GM12878 (cell line): ENCODE measurements at regions not wholly inside any gene's neighbourhood (a gene's known extent, or its start where the extent isn't known, plus 50 kb on each side); places are given as distances from the start of the nearest gene placed in this dataset.

Experiments used
- ATAC-seq: fragments of 200-7000 bp; cut with Tn5 transposase; 3 replicates; pipeline ENCODE4 v1.9.1; 2020; ENCODE audit warnings: mild to moderate bottlenecking, moderate library complexity
- BruUV-seq: library from RNA; stranded (reverse); fragments of 400-500 nt; replicated peaks from 2 replicates; lab custom pipeline; 2021; lab: Mats Ljungman, UMichigan
- CTCF ChIA-PET: fragments of 300-600 bp; sonication (Branson Sonifier 250); formaldehyde crosslinking; extraction: SDS; loops from one replicate; lab custom pipeline; 2021; ENCODE audit warnings: inconsistent platforms; lab: Yijun Ruan, JAX
- POLR2A ChIA-PET: fragments of 350-600 bp; formaldehyde crosslinking; extraction: SDS; loops from one replicate; lab custom pipeline; 2021; ENCODE audit warnings: inconsistent platforms; lab: Charles Lee
- RAD21 ChIA-PET: fragments of 300-600 bp; sonication (Branson Sonifier 250); formaldehyde crosslinking; loops from one replicate; lab custom pipeline; 2023; ENCODE audit warnings: antibody characterized with exemption; ENCODE audit not compliant: unreplicated experiment; lab: Charles Lee
- SMC1A ChIA-PET: fragments of 300-600 bp; sonication (Branson Sonifier 250); formaldehyde crosslinking; loops from one replicate; lab custom pipeline; 2023; ENCODE audit not compliant: unreplicated experiment, uncharacterized antibody; lab: Charles Lee
- DNase-seq: peaks from one replicate; pipeline ENCODE4 v3.0.0-alpha.2; 2011; ENCODE audit warnings: low read depth, low spot score
- FAIRE-seq: peaks from 3 replicates; lab custom pipeline; 2011; peaks lifted over from hg19 to GRCh38; lab: Jason Lieb, UNC
- H2AFZ ChIP-seq: 2 replicates; pipeline ENCODE4 v1.6.0; 2011; ENCODE audit warnings: low read depth, low read length, control low read depth; ENCODE audit not compliant: control insufficient read depth
- H3K27ac ChIP-seq: 2 replicates; pipeline ENCODE4 v1.5.1; 2011; ENCODE audit warnings: control low read depth; ENCODE audit not compliant: control insufficient read depth, insufficient read depth
- H3K27me3 ChIP-seq, 2 experiments: replicated peaks in 1 of 2; 2 replicates each; pipeline versions ENCODE4 v1.6.0 to v1.6.1; 2011; ENCODE audit warnings: low read length in 1 of 2; ENCODE audit not compliant: control insufficient read depth in 2 of 2, insufficient read depth in 2 of 2
- H3K36me3 ChIP-seq, 2 experiments: 2 replicates each; pipeline ENCODE4 v1.5.1; 2011; ENCODE audit warnings: low read length in 1 of 2; ENCODE audit not compliant: control insufficient read depth in 2 of 2, insufficient read depth in 2 of 2
- H3K4me1 ChIP-seq: 2 replicates; pipeline ENCODE4 v1.6.1; 2011; ENCODE audit warnings: mild to moderate bottlenecking, low read length, moderate library complexity, mixed read lengths; ENCODE audit not compliant: control insufficient read depth, insufficient read depth
- H3K4me2 ChIP-seq: 2 replicates; pipeline ENCODE4 v1.6.0; 2011; ENCODE audit warnings: control low read depth; ENCODE audit not compliant: control insufficient read depth, insufficient read depth
- H3K4me3 ChIP-seq: fragments of 200-600 bp; sonication (generic); 2 replicates; pipeline ENCODE4 v1.5.1; 2016
- H3K79me2 ChIP-seq: 2 replicates; pipeline ENCODE4 v1.6.0; 2011; ENCODE audit warnings: low read length; ENCODE audit not compliant: control insufficient read depth, insufficient read depth
- H3K9ac ChIP-seq: 2 replicates; pipeline ENCODE4 v1.8.0; 2011; ENCODE audit warnings: low read length, control low read depth, mixed read lengths; ENCODE audit not compliant: control insufficient read depth, insufficient read depth
- H3K9me3 ChIP-seq: replicated peaks from 3 replicates; pipeline ENCODE4 v1.5.1; 2011; ENCODE audit warnings: mild to moderate bottlenecking, low read length; ENCODE audit not compliant: control insufficient read depth, insufficient read depth
- H4K20me1 ChIP-seq: 2 replicates; pipeline ENCODE4 v1.6.0; 2011; ENCODE audit not compliant: control insufficient read depth, insufficient read depth
- ATF7 ChIP-seq: fragments of 450-650 bp; IDR thresholded peaks from 2 replicates; pipeline ENCODE4 v1.6.1; 2016; ENCODE audit warnings: low read depth, mild to moderate bottlenecking
- CBX5 ChIP-seq: sonication (generic); IDR thresholded peaks from 2 replicates; pipeline ENCODE4 v1.6.1; 2016; ENCODE audit warnings: low read depth, moderate library complexity, mild to moderate bottlenecking, inconsistent platforms
- CHD4 ChIP-seq: fragments of 200-600 bp; sonication (generic); IDR thresholded peaks from 2 replicates; pipeline ENCODE4 v1.6.1; 2016; ENCODE audit warnings: mild to moderate bottlenecking
- CREM ChIP-seq: IDR thresholded peaks from 2 replicates; pipeline ENCODE4 v1.6.1; 2014; ENCODE audit warnings: antibody characterized with exemption, low read depth
- ESRRA ChIP-seq: IDR thresholded peaks from 2 replicates; pipeline ENCODE4 v1.6.1; 2012; ENCODE audit warnings: mild to moderate bottlenecking, low read length, improper control_type of control experiment
- HSF1 ChIP-seq: fragments of 150-350 bp; IDR thresholded peaks from 2 replicates; pipeline ENCODE4 v1.6.1; 2014; ENCODE audit warnings: mild to moderate bottlenecking, low read depth, low read length
- LARP7 ChIP-seq: fragments of 450-650 bp; IDR thresholded peaks from 2 replicates; pipeline ENCODE4 v1.6.1; 2017; ENCODE audit warnings: mild to moderate bottlenecking
- MAX ChIP-seq: IDR thresholded peaks from 2 replicates; pipeline ENCODE4 v1.6.1; 2012; ENCODE audit warnings: low read depth, low read length, improper control_type of control experiment
- NFIC ChIP-seq: IDR thresholded peaks from 2 replicates; pipeline ENCODE4 v1.6.1; 2012; ENCODE audit warnings: low read depth, mild to moderate bottlenecking, inconsistent platforms, low read length, moderate library complexity
- NFXL1 ChIP-seq: fragments of 450-650 bp; IDR thresholded peaks from 2 replicates; pipeline ENCODE4 v1.6.1; 2017; ENCODE audit warnings: antibody characterized with exemption, mild to moderate bottlenecking, borderline replicate concordance
- NFYB ChIP-seq: IDR thresholded peaks from 2 replicates; pipeline ENCODE4 v1.6.1; 2011; ENCODE audit warnings: low read depth, mild to moderate bottlenecking, low read length, improper control_type of control experiment, moderate library complexity; ENCODE audit not compliant: insufficient read depth
- POU2F2 ChIP-seq: IDR thresholded peaks from 3 replicates; pipeline ENCODE4 v1.6.1; 2011; ENCODE audit warnings: low read depth, mild to moderate bottlenecking, low read length, borderline replicate concordance
- STAT3 ChIP-seq: IDR thresholded peaks from 2 replicates; pipeline ENCODE4 v1.6.1; 2011; ENCODE audit warnings: low read depth, low read length, improper control_type of control experiment
- TCF7 ChIP-seq: IDR thresholded peaks from 2 replicates; pipeline ENCODE4 v1.6.1; 2014; ENCODE audit warnings: antibody characterized with exemption, borderline replicate concordance
- ZNF217 ChIP-seq: fragments of 450-650 bp; IDR thresholded peaks from 2 replicates; pipeline ENCODE4 v1.6.1; 2017; ENCODE audit warnings: antibody characterized with exemption, mild to moderate bottlenecking
- ZNF384 ChIP-seq: IDR thresholded peaks from 2 replicates; pipeline ENCODE4 v1.6.1; 2012; ENCODE audit warnings: low read depth, mild to moderate bottlenecking, low read length, improper control_type of control experiment, borderline replicate concordance
- ZNF622 ChIP-seq: fragments of 450-650 bp; IDR thresholded peaks from 2 replicates; pipeline ENCODE4 v1.6.1; 2017; ENCODE audit warnings: mild to moderate bottlenecking, inconsistent platforms
- WGBS: methylation state at CpG from one replicate; pipeline ENCODE4 v1.1.6; 2016; ENCODE audit warnings: low lambda C conversion rate; ENCODE audit not compliant: insufficient replicate concordance, insufficient coverage; ENCODE audit errors: missing lambda C conversion rate; 5-methylcytosine and 5-hydroxymethylcytosine counted together
- in situ Hi-C: fragments of 300-500 bp; cut with MboI; formaldehyde crosslinking; loops from 9 replicates; pipeline ENCODE4 v1.14.3; 2018; ENCODE audit warnings: mixed read lengths
- intact Hi-C: fragments of 100-400 bp; cut with micrococcal nuclease; formaldehyde crosslinking; loops from one replicate; pipeline ENCODE4 v1.14.2; 2022; ENCODE audit not compliant: unreplicated experiment
- TF ChIP-seq, protein P1 (sequence below): IDR thresholded peaks from 2 replicates; pipeline ENCODE4 v1.6.1; 2011; ENCODE audit warnings: low read depth, mild to moderate bottlenecking, low read length, moderate library complexity, borderline replicate concordance; ENCODE audit errors: extremely low read depth
- TF ChIP-seq, protein P2 (sequence below): IDR thresholded peaks from 2 replicates; pipeline ENCODE4 v1.6.1; 2012; ENCODE audit warnings: mild to moderate bottlenecking, low read depth, low read length

DNA sequence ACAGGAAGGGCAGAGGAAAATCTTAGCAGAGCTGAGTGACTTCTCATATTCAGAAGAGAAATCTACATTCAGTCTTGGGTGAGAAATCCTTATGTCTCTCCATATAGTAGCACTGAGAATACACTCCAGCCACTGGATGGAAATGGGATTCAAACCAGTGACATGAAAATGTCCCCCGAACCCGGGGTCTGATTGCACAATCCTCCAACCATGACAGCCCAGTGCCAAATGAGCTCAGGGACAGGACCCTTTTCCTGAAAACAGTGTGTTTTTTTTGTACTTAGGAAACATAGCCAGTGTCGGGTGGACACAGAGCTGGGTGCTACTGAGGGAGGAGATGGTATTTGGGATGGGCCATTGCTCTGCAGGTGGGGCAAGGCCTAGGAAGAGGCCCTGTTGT lies 185.6 kb downstream of the CXCL12 start:
- H3K27ac ChIP-seq, result no peak overlapping the region
- no peak overlapping the region for H3K4me3 ChIP-seq
- POLR2A ChIA-PET, result no interaction called here
- FAIRE-seq (no peak), DNase-seq (no peak), ATAC-seq (no peak)
- H3K79me2 ChIP-seq, result no peaks in the 10 kb centered on the region
- H3K36me3 ChIP-seq, result no peaks in the 10 kb centered on the region
- no peaks in the 10 kb centered on the region for H3K4me1 ChIP-seq
- no peak overlapping the region for H3K9ac ChIP-seq
- no peak overlapping the region for H2AFZ ChIP-seq
- 36% methylated on average over 3 of the region's 3 CpGs for WGBS
- no peak overlapping the region for H3K4me2 ChIP-seq
- H3K9me3 ChIP-seq, result no peaks in the 10 kb centered on the region; the same call in 2 of the 3 replicates
- intact Hi-C loops (no loop called here), in situ Hi-C loops (no loop called here)
- H3K27me3 ChIP-seq, result no peaks in the 10 kb centered on the region
- no peaks in the 10 kb centered on the region for H4K20me1 ChIP-seq
- SMC1A ChIA-PET, result interaction anchor here (0.9 kb wide), 1 partner anchor 84 kb away, joined by 3 read pairs; no protein-coding TSS in a partner anchor
- BruUV-seq, result no TSS peak
- CTCF ChIA-PET, result no interaction called here
- TF ChIP-seq ATF7 (no peak), ZNF384 (no peak), ZNF622 (no peak), TCF7 (no peak), NFIC (no peak), LARP7 (no peak), ESRRA (no peak), MAX (no peak), CREM (no peak), ZNF217 (no peak), NFYB (no peak), HSF1 (no peak), NFXL1 (no peak), STAT3 (no peak), CHD4 (no peak), CBX5 (no peak), POU2F2 (no peak)
- TF ChIP-seq, protein P1, sequence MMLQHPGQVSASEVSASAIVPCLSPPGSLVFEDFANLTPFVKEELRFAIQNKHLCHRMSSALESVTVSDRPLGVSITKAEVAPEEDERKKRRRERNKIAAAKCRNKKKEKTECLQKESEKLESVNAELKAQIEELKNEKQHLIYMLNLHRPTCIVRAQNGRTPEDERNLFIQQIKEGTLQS, result no peak
- TF ChIP-seq, protein P2, sequence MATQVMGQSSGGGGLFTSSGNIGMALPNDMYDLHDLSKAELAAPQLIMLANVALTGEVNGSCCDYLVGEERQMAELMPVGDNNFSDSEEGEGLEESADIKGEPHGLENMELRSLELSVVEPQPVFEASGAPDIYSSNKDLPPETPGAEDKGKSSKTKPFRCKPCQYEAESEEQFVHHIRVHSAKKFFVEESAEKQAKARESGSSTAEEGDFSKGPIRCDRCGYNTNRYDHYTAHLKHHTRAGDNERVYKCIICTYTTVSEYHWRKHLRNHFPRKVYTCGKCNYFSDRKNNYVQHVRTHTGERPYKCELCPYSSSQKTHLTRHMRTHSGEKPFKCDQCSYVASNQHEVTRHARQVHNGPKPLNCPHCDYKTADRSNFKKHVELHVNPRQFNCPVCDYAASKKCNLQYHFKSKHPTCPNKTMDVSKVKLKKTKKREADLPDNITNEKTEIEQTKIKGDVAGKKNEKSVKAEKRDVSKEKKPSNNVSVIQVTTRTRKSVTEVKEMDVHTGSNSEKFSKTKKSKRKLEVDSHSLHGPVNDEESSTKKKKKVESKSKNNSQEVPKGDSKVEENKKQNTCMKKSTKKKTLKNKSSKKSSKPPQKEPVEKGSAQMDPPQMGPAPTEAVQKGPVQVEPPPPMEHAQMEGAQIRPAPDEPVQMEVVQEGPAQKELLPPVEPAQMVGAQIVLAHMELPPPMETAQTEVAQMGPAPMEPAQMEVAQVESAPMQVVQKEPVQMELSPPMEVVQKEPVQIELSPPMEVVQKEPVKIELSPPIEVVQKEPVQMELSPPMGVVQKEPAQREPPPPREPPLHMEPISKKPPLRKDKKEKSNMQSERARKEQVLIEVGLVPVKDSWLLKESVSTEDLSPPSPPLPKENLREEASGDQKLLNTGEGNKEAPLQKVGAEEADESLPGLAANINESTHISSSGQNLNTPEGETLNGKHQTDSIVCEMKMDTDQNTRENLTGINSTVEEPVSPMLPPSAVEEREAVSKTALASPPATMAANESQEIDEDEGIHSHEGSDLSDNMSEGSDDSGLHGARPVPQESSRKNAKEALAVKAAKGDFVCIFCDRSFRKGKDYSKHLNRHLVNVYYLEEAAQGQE, result no peak
- RAD21 ChIA-PET, result no interaction called here
